SIG-M5 treated with dmso at 0.1 percent for 504 hours (cell line): ENCODE measurements at regions not wholly inside any gene's neighbourhood (a gene's known extent, or its start where the extent isn't known, plus 50 kb on each side); places are given as distances from the start of the nearest gene placed in this dataset.

Source experiments
- DNase-seq: peaks from one replicate; lab custom pipeline; 2025; ENCODE audit not compliant: unreplicated experiment; lab: John Stamatoyannopoulos, UW

GRCh38 chr11:116510166-116510565 lies 262.6 kb downstream of the BUD13 start:
- no peak for DNase-seq

- DNase-seq: no peak
These were observed 263.2 kb downstream of the BUD13 start for GRCh38 chr11:116509551-116509950.

GRCh38 chr11:116507849-116508695 lies 264.7 kb downstream of the BUD13 start:
- DNase-seq: no peak

GRCh38 chr11:116507016-116507415 lies 265.8 kb downstream of the BUD13 start:
- DNase-seq: no peak

GRCh38 chr11:116506263-116506825 lies 266.4 kb downstream of the BUD13 start:
- no peak for DNase-seq

- DNase-seq: no peak
These were observed 267.2 kb downstream of the BUD13 start for GRCh38 chr11:116505298-116506262.

GRCh38 chr11:116504541-116505297 lies 268.1 kb downstream of the BUD13 start:
- no peak for DNase-seq

- DNase-seq: no peak
These were observed 269.3 kb downstream of the BUD13 start for GRCh38 chr11:116503216-116504160.

- no peak for DNase-seq
These were observed 270.1 kb downstream of the BUD13 start for GRCh38 chr11:116502641-116503061.

- no peak for DNase-seq
These were observed 271.1 kb downstream of the BUD13 start for GRCh38 chr11:116501728-116502127.

GRCh38 chr11:116500947-116501602 lies 271.7 kb downstream of the BUD13 start:
- DNase-seq: no peak

- DNase-seq: no peak
These were observed 272.5 kb downstream of the BUD13 start for GRCh38 chr11:116500026-116500946.

GRCh38 chr11:116499396-116500003 lies 273.3 kb downstream of the BUD13 start:
- DNase-seq: peak; percentile 38

- DNase-seq: no peak
These were observed 274.6 kb downstream of the BUD13 start for GRCh38 chr11:116498161-116498560.

GRCh38 chr11:116492600-116492999 lies 280.2 kb downstream of the BUD13 start:
- no peak for DNase-seq

GRCh38 chr11:116488836-116489389 lies 283.9 kb downstream of the BUD13 start:
- no peak for DNase-seq

GRCh38 chr11:116485425-116485824 lies 287.4 kb downstream of the BUD13 start:
- no peak for DNase-seq
